Erythroblast (primary cell): ENCODE measurements at regions not wholly inside any gene's neighbourhood (a gene's known extent, or its start where the extent isn't known, plus 50 kb on each side); places are given as distances from the start of the nearest gene placed in this dataset.

Experiments
- GATA1 ChIP-seq: IDR thresholded peaks from 2 replicates; pipeline ENCODE4 v1.6.1; 2011; ENCODE audit warnings: low read depth, mild to moderate bottlenecking, control low read depth, low read length, moderate library complexity
- POLR2A ChIP-seq: IDR thresholded peaks from 2 replicates; pipeline ENCODE4 v1.6.1; 2011; ENCODE audit warnings: mild to moderate bottlenecking, low read length

DNA sequence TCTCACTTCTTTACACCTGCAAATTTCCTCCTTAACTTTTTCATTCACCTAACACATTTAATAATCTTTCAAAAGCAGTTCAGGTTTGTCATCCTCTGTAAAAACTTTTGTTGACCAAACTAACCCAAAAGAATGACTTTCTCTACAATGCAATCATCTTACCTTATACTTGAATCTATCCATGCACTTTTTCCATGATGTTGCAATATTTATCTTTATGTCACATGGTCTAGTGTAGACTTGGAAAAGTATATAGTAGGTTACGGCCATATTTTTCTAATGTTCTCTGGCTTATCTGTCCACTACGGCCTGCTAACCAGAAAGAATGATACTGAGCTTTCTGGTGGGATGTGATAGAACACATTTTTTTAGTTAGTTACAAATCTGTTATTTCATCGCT, 431.0 kb upstream of the SOX9 start:
- TF ChIP-seq POLR2A (no peak), GATA1 (no peak)
